ENCODE measurements at regions not wholly inside any gene's neighbourhood (a gene's known extent, or its start where the extent isn't known, plus 50 kb on each side); places are given as distances from the start of the nearest gene placed in this dataset.

DNA sequence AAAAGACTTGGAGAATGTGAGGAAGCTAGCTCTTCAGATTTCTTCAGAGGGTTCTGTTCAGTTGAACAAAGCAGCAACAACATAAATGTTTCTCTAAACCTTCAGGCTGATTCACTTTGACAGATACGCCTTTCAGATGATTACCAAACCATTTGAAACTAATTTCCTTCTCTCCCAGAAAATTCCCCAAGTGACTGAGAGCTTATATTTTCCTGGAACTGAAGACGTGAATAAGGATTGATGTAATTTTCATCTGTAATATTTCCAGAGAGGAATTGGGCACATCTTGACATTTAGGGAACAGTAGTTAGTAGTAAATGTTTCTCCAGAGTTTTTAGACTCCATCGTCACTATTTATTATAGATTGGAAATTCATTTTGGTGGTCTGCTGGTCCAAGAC, 108.6 kb upstream of the AADACL2 start:
- peak in 1 of 2 donors; percentile 14 for DNase-seq (ENCODE audit: low read depth in 2 of 2)
- TF ChIP-seq, protein P1, sequence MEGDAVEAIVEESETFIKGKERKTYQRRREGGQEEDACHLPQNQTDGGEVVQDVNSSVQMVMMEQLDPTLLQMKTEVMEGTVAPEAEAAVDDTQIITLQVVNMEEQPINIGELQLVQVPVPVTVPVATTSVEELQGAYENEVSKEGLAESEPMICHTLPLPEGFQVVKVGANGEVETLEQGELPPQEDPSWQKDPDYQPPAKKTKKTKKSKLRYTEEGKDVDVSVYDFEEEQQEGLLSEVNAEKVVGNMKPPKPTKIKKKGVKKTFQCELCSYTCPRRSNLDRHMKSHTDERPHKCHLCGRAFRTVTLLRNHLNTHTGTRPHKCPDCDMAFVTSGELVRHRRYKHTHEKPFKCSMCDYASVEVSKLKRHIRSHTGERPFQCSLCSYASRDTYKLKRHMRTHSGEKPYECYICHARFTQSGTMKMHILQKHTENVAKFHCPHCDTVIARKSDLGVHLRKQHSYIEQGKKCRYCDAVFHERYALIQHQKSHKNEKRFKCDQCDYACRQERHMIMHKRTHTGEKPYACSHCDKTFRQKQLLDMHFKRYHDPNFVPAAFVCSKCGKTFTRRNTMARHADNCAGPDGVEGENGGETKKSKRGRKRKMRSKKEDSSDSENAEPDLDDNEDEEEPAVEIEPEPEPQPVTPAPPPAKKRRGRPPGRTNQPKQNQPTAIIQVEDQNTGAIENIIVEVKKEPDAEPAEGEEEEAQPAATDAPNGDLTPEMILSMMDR (IDR thresholded peaks at IDR 0.05; ENCODE audit: low read depth, low read length), result no peak
- no peak overlapping the region for H3K4me3 ChIP-seq (replicated peaks in 1 of 2; ENCODE audit: low read depth in 2 of 2, low read length in 2 of 2)

DNA sequence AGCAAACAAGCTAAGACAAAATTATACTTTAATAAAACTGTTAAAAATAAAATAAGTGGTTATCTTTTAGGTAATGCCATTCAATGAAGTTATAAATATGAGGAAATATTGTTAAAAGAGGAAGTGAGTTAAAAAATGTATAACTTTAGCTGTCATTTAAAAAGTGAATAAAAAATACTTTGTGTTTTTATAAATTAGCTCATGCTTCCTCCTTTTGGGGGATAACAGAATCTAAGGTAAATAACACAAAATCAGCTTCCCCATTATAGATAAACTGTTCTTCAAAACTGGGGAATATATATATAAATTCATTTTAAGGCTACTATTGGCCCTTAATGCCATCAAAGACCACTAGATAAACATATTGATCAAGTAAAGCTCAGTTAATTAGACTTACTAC, 113.7 kb upstream of the AADACL2 start:
- no peak for DNase-seq (ENCODE audit: low read depth in 2 of 2)
- TF ChIP-seq, protein P1 (IDR thresholded peaks at IDR 0.05; ENCODE audit: low read depth, low read length), result no peak
- no peak overlapping the region for H3K4me3 ChIP-seq (replicated peaks in 1 of 2; ENCODE audit: low read depth in 2 of 2, low read length in 2 of 2)

DNA sequence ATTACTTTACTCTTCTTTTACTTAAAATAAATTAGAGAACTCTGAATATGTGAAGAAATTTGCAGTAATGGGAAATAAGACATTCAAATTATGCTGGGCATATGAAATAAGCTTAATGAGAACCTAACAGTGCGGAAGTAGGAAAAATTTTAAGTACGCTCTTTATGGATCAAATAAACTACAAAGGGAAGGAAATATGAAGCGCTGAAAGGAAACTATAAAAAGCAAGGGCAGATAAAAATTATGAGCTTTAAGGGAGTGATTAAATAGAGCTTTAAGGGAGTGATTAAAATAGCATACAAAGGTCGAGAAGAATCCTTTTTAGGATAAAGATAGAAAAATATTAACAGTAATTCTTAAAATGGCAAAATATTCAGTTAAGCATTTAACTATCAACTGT, 118.3 kb upstream of the AADACL2 start:
- no peak for DNase-seq (ENCODE audit: low read depth in 2 of 2)
- TF ChIP-seq, protein P1 (IDR thresholded peaks at IDR 0.05; ENCODE audit: low read depth, low read length), result no peak

DNA sequence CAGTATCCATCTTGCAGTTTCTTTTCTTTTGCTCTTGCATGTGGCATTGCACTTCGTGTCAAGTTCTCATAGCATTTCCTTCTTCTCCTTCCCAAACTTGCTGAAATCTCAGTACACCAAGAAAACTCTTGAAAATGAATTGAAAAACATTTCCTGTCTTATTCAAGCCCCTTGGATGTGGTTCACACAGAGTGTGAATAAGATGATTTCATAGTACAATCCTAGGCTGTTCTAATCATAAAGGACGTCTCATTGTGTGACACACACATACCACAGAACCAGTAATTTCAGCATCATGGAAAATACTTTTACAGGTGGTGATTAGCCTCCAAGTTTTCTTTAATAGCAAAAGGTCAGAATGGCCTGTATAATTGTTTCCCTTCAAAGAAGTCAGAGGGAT, 121.6 kb upstream of the AADACL2 start:
- no peak overlapping the region for H3K4me3 ChIP-seq (replicated peaks in 1 of 2; ENCODE audit: low read depth in 2 of 2, low read length in 2 of 2)
- peak in 1 of 2 donors; percentile 47 for DNase-seq (ENCODE audit: low read depth in 2 of 2)
- TF ChIP-seq, protein P1 (IDR thresholded peaks at IDR 0.05; ENCODE audit: low read depth, low read length), result no peak

More for the DNA sequence above, 118.3 kb upstream of the AADACL2 start:
- no peak overlapping the region for H3K4me3 ChIP-seq (replicated peaks in 1 of 2; ENCODE audit: low read depth in 2 of 2, low read length in 2 of 2)

DNA sequence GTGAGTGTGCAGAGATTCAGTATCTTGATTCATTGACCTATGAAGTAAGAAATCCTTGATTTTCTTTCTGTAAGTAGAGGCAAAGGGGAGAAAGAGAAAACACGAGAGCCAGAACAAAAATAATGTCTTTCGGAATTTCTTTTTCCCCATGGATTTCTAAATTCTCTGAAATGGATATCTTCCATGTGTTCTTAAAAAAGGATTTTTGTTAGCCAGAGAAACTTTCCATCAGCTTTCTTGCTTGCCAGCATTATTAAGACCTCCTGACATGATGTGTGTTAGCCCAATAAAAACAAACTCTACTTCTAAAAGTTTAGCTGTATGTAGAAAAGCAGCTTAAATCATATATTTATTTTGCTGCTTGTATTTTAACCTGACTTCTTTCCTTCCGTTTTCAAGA, 122.3 kb upstream of the AADACL2 start:
- DNase-seq (ENCODE audit: low read depth in 2 of 2), result no peak
- TF ChIP-seq, protein P1 (IDR thresholded peaks at IDR 0.05; ENCODE audit: low read depth, low read length), result no peak
- H3K4me3 ChIP-seq (replicated peaks in 1 of 2; ENCODE audit: low read depth in 2 of 2, low read length in 2 of 2), result no peak overlapping the region

DNA sequence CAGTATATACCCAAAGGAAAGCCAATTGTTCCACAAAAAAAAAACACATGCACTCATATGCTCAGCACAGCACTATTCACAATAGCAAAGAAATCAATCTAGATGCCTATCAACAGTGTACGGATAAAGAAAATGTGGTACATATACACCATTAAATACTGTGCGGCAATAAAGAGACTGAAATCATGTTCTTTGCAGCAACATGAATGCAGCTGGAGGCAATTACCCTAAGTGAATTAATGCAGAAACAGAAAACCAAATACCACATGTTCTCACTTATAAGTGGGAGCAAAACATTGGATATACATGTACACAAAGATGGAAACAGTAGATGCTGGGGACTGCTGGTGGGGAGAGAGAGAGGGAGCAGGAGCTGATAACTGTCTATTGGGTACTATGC, 124.2 kb upstream of the AADACL2 start:
- TF ChIP-seq, protein P1 (IDR thresholded peaks at IDR 0.05; ENCODE audit: low read depth, low read length), result no peak

DNA sequence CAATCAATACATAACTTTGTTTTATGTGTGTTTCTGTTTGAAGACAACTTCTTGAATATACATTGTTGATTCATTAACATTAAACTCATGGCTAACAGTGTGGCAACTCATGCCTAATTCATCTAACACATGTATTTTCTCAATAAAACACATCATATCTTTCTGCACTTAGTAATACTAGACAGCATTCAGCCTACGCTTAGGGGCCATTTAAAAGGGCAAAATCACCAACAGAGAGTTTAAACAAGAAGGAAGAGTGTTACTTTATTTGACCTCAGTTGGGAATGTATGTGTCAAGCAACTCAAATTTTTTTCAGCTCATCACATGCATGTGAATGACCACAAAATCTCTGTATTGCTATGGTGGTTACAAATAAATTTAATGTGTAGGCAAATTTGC, 128.8 kb upstream of the AADACL2 start:
- H3K4me3 ChIP-seq (replicated peaks in 1 of 2; ENCODE audit: low read depth in 2 of 2, low read length in 2 of 2), result no peak overlapping the region
- TF ChIP-seq, protein P1 (IDR thresholded peaks at IDR 0.05; ENCODE audit: low read depth, low read length), result no peak
- peak in 1 of 2 donors; percentile 29 for DNase-seq (ENCODE audit: low read depth in 2 of 2)

More for the DNA sequence above, 124.2 kb upstream of the AADACL2 start:
- no peak overlapping the region for H3K4me3 ChIP-seq (replicated peaks in 1 of 2; ENCODE audit: low read depth in 2 of 2, low read length in 2 of 2)
- no peak for DNase-seq (ENCODE audit: low read depth in 2 of 2)
